HepG2 (cell line): ENCODE measurements at regions not wholly inside any gene's neighbourhood (a gene's known extent, or its start where the extent isn't known, plus 50 kb on each side); places are given as distances from the start of the nearest gene placed in this dataset.

Source experiments
- ATAC-seq: fragments of 200-7000 bp; cut with Tn5 transposase; 3 replicates; pipeline ENCODE4 v1.9.1; 2020; ENCODE audit warnings: mild to moderate bottlenecking, moderate library complexity
- BruUV-seq: library from RNA; stranded (reverse); fragments of 400-500 nt; replicated peaks from 2 replicates; lab custom pipeline; 2021; lab: Mats Ljungman, UMichigan
- CTCF ChIA-PET: fragments of 300-600 bp; formaldehyde crosslinking; extraction: SDS; loops from one replicate; lab custom pipeline; 2021; ENCODE audit warnings: low total read pairs, inconsistent platforms, low intra/inter-chr PET ratio; lab: Yijun Ruan, JAX
- POLR2A ChIA-PET: fragments of 350-600 bp; sonication (Branson Sonifier 250); formaldehyde crosslinking; loops from one replicate; lab custom pipeline; 2020; ENCODE audit warnings: antibody characterized with exemption, inconsistent platforms; lab: Yijun Ruan, JAX
- DNase-seq: peaks from one replicate; pipeline ENCODE4 v3.0.0-alpha.2; 2015; ENCODE audit warnings: low spot score
- FAIRE-seq: peaks from 3 replicates; lab custom pipeline; 2011; peaks lifted over from hg19 to GRCh38; lab: Jason Lieb, UNC
- H2AFZ ChIP-seq: one replicate; pipeline ENCODE4 v1.6.1; 2011; ENCODE audit warnings: low read length, inconsistent platforms
- H3K27ac ChIP-seq: fragments of 300-600 bp; 3 replicates; pipeline ENCODE4 v1.8.0; 2011; ENCODE audit warnings: mixed run types, mild to moderate bottlenecking, mixed read lengths, low read length, inconsistent platforms; ENCODE audit not compliant: insufficient read depth; ENCODE audit errors: extremely low read length
- H3K27me3 ChIP-seq, 2 experiments: fragments of 200-600 bp in 1 of 2; 2 replicates in 1 of 2; 3 replicates in 1 of 2; pipeline versions ENCODE4 v1.6.0 to v1.8.0; 2011; ENCODE audit warnings: low read length in 2 of 2, mild to moderate bottlenecking in 2 of 2, moderate library complexity in 2 of 2, inconsistent platforms in 1 of 2; ENCODE audit not compliant: insufficient read depth in 2 of 2, control insufficient read depth in 1 of 2
- H3K36me3 ChIP-seq, 2 experiments: fragments of 200-600 bp in 1 of 2; replicated peaks in 1 of 2; 2 replicates in 1 of 2; 3 replicates in 1 of 2; pipeline versions ENCODE4 v1.5.1 to v1.8.0; 2011; ENCODE audit warnings: low read length in 2 of 2, inconsistent platforms in 1 of 2; ENCODE audit not compliant: insufficient read depth in 2 of 2, control insufficient read depth in 1 of 2
- H3K4me1 ChIP-seq: 2 replicates; pipeline ENCODE4 v1.5.1; 2012; ENCODE audit warnings: low read length, inconsistent platforms; ENCODE audit not compliant: insufficient read depth
- H3K4me2 ChIP-seq: 2 replicates; pipeline ENCODE4 v1.6.0; 2011; ENCODE audit warnings: low read depth, low read length, inconsistent platforms
- H3K4me3 ChIP-seq, 3 experiments: fragments of 200-600 bp in 1 of 3; sonication (generic), shearing (Covaris generic) in 1 of 3; replicated peaks in 1 of 3; 2 replicates each; pipeline ENCODE4 v1.5.1; 2011 to 2016; ENCODE audit warnings: low read length in 3 of 3, inconsistent platforms in 2 of 3, low read depth in 2 of 3, mild to moderate bottlenecking in 2 of 3, control low read depth in 1 of 3, mixed read lengths in 1 of 3; ENCODE audit not compliant: insufficient read depth in 1 of 3
- H3K79me2 ChIP-seq: one replicate; pipeline ENCODE4 v1.6.1; 2011; ENCODE audit warnings: low read length, inconsistent platforms; ENCODE audit not compliant: insufficient read depth
- H3K9ac ChIP-seq: 2 replicates; pipeline ENCODE4 v1.6.0; 2011; ENCODE audit warnings: mild to moderate bottlenecking, low read depth, low read length, inconsistent platforms; ENCODE audit not compliant: insufficient read depth
- H3K9me3 ChIP-seq: 2 replicates; pipeline ENCODE4 v1.5.1; 2012; ENCODE audit warnings: mild to moderate bottlenecking, low read length
- H4K20me1 ChIP-seq: 2 replicates; pipeline ENCODE4 v1.6.0; 2011; ENCODE audit warnings: inconsistent platforms, mild to moderate bottlenecking, low read length, moderate library complexity; ENCODE audit not compliant: insufficient read depth
- ATF1 ChIP-seq: IDR thresholded peaks from 2 replicates; pipeline ENCODE4 v1.6.1; 2016; ENCODE audit warnings: mild to moderate bottlenecking, control low read depth
- DRAP1 ChIP-seq: IDR thresholded peaks from 2 replicates; pipeline ENCODE4 v1.6.1; 2016; ENCODE audit warnings: missing genetic modification reagents, missing compliant biosample characterization
- FOSL1 ChIP-seq: sonication (generic); formaldehyde crosslinking; IDR thresholded peaks from 2 replicates; pipeline ENCODE4 v1.9.0; 2021; ENCODE audit warnings: missing genetic modification reagents, borderline replicate concordance
- NFAT5 ChIP-seq: sonication (generic); formaldehyde crosslinking; IDR thresholded peaks from 2 replicates; pipeline ENCODE4 v1.4.0; 2020; ENCODE audit warnings: missing genetic modification reagents
- NR1H2 ChIP-seq: sonication (generic); formaldehyde crosslinking; IDR thresholded peaks from 2 replicates; pipeline ENCODE4 v1.8.1; 2022; ENCODE audit warnings: low read depth, missing genetic modification reagents, borderline replicate concordance
- RCOR2 ChIP-seq: IDR thresholded peaks from 2 replicates; pipeline ENCODE4 v1.6.1; 2016; ENCODE audit warnings: missing biosample characterization, missing genetic modification reagents
- RXRA ChIP-seq: sonication (generic); formaldehyde crosslinking; IDR thresholded peaks from 2 replicates; pipeline ENCODE4 v1.5.1; 2020; ENCODE audit warnings: missing genetic modification reagents
- SP140L ChIP-seq: sonication (generic); formaldehyde crosslinking; IDR thresholded peaks from 2 replicates; pipeline ENCODE4 v1.4.0; 2020; ENCODE audit warnings: missing genetic modification reagents, borderline replicate concordance
- ZNF44 ChIP-seq: sonication (generic); formaldehyde crosslinking; IDR thresholded peaks from 2 replicates; pipeline ENCODE4 v1.5.1; 2020; ENCODE audit warnings: mild to moderate bottlenecking, missing genetic modification reagents
- ZNF75D ChIP-seq: sonication (generic); formaldehyde crosslinking; IDR thresholded peaks from 2 replicates; pipeline ENCODE4 v1.8.1; 2023; ENCODE audit warnings: missing genetic modification reagents, mild to moderate bottlenecking, borderline replicate concordance
- WGBS: methylation state at CpG from one replicate; pipeline ENCODE4 v1.1.6; 2017; ENCODE audit warnings: low lambda C conversion rate; 5-methylcytosine and 5-hydroxymethylcytosine counted together
- in situ Hi-C: cut with HindIII; loops from 2 replicates; pipeline ENCODE4 v1.10.0; 2017; ENCODE audit warnings: low pct_unique_long_range_greater_than_20kb; ENCODE audit not compliant: extremely low pct_ligation_motif_present
- intact Hi-C: fragments of 100-400 bp; cut with micrococcal nuclease; formaldehyde crosslinking; loops from one replicate; pipeline ENCODE4 v1.10.0; 2022; ENCODE audit not compliant: unreplicated experiment
- TF ChIP-seq, protein P1 (sequence below): sonication (generic); formaldehyde crosslinking; IDR thresholded peaks from 2 replicates; pipeline ENCODE4 v1.4.0; 2020; ENCODE audit warnings: missing genetic modification reagents
- TF ChIP-seq, protein P2 (sequence below), 2 experiments: IDR thresholded peaks; 2 replicates each; pipeline ENCODE4 v1.6.1; 2011 to 2012; ENCODE audit warnings: low read length in 2 of 2, borderline replicate concordance in 1 of 2, low read depth in 1 of 2, mild to moderate bottlenecking in 1 of 2, moderate library complexity in 1 of 2

GRCh38 chr7:81926-82756 is 110.2 kb upstream of the FAM20C start (continued):
- no peak for TF ChIP-seq NFAT5
- TF ChIP-seq, all 625 proteins: peak for 3

DNA sequence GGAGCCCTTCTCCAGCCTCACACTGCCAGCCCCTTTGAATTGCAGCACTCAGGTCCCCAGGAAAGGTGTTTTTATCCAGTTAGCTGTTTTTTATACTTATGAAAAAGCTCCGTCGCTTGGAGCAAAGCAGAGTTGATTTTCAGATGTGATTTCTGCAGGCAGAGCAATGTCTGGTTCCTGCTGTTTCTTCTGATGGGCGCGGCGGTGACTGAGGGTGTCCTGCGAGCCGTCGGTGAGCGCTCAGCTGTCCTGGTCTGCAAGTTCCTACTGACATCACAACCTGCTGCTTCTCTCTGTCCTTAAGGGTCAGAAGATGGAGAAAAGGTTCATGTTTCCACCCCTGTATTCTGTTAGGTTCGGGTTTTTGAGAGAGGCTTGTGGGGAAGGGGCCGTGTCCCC is 109.6 kb upstream of the FAM20C start:
- ATAC-seq (no peak), FAIRE-seq (no peak), DNase-seq (no peak)
- Histone ChIP-seq H3K4me2 (no peak overlapping the region), H2AFZ (no peak overlapping the region), H3K9me3 (no peaks in the 10 kb centered on the region), H3K9ac (no peak overlapping the region), H4K20me1 (peaks cover 2% of the 10 kb centered on the region; the same call in 1 of the 2 replicates), H3K4me1 (no peaks in the 10 kb centered on the region), H3K36me3 (no peaks in the 10 kb centered on the region), H3K27ac (no peak overlapping the region), H3K79me2 (no peaks in the 10 kb centered on the region), H3K27me3 (peaks cover 4 to 67% of the 10 kb centered on the region in 2 experiments; a peak in 3 of 5 replicates), H3K4me3 (no peak overlapping the region)
- in situ Hi-C loops: no loop called here
- BruUV-seq: no TSS peak
- CTCF ChIA-PET: no interaction called here
- POLR2A ChIA-PET: no interaction called here
- 56% methylated on average over 11 of the region's 11 CpGs for WGBS
- intact Hi-C loops: no loop called here
- no peak for TF ChIP-seq RCOR2 (CRISPR knock-in tag)
- no peak for TF ChIP-seq FOSL1 (CRISPR knock-in tag)
- TF ChIP-seq SP140L (CRISPR knock-in tag): no peak
- TF ChIP-seq, protein P1, sequence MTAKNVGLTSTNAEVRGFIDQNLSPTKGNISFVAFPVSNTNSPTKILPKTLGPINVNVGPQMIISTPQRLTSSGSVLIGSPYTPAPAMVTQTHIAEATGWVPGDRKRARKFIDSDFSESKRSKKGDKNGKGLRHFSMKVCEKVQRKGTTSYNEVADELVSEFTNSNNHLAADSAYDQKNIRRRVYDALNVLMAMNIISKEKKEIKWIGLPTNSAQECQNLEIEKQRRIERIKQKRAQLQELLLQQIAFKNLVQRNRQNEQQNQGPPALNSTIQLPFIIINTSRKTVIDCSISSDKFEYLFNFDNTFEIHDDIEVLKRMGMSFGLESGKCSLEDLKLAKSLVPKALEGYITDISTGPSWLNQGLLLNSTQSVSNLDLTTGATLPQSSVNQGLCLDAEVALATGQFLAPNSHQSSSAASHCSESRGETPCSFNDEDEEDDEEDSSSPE: no peak
- TF ChIP-seq ZNF44 (CRISPR knock-in tag): no peak
- TF ChIP-seq ZNF75D: no peak
- no peak for TF ChIP-seq NR1H2 (CRISPR knock-in tag)
- no peak for TF ChIP-seq RXRA (CRISPR knock-in tag)
- TF ChIP-seq DRAP1 (CRISPR knock-in tag): no peak
- no peak for TF ChIP-seq ATF1 (CRISPR knock-in tag)
- TF ChIP-seq, protein P2, sequence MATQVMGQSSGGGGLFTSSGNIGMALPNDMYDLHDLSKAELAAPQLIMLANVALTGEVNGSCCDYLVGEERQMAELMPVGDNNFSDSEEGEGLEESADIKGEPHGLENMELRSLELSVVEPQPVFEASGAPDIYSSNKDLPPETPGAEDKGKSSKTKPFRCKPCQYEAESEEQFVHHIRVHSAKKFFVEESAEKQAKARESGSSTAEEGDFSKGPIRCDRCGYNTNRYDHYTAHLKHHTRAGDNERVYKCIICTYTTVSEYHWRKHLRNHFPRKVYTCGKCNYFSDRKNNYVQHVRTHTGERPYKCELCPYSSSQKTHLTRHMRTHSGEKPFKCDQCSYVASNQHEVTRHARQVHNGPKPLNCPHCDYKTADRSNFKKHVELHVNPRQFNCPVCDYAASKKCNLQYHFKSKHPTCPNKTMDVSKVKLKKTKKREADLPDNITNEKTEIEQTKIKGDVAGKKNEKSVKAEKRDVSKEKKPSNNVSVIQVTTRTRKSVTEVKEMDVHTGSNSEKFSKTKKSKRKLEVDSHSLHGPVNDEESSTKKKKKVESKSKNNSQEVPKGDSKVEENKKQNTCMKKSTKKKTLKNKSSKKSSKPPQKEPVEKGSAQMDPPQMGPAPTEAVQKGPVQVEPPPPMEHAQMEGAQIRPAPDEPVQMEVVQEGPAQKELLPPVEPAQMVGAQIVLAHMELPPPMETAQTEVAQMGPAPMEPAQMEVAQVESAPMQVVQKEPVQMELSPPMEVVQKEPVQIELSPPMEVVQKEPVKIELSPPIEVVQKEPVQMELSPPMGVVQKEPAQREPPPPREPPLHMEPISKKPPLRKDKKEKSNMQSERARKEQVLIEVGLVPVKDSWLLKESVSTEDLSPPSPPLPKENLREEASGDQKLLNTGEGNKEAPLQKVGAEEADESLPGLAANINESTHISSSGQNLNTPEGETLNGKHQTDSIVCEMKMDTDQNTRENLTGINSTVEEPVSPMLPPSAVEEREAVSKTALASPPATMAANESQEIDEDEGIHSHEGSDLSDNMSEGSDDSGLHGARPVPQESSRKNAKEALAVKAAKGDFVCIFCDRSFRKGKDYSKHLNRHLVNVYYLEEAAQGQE (IDR thresholded peaks at IDR 0.05; ENCODE audit: borderline replicate concordance in 1 of 2, low read depth in 1 of 2, low read length in 2 of 2): no peak
